ENCODE measurements at regions not wholly inside any gene's neighbourhood (a gene's known extent, or its start where the extent isn't known, plus 50 kb on each side); places are given as distances from the start of the nearest gene placed in this dataset.
A peak's percentile ranks its signal among the peaks of the same experiment; 100 is the strongest.

- no peak for DNase-seq (ENCODE audit: low spot score)
These were observed 320.9 kb downstream of the ZSWIM6 start for GRCh38 chr5:61652916-61653315.

GRCh38 chr5:61653807-61654580 lies 321.9 kb downstream of the ZSWIM6 start:
- no peak for DNase-seq (ENCODE audit: low spot score)

- no peak for DNase-seq (ENCODE audit: low spot score)
These were observed 322.8 kb downstream of the ZSWIM6 start for GRCh38 chr5:61654876-61655275.

- DNase-seq (ENCODE audit: low spot score): no peak
These were observed 325.0 kb downstream of the ZSWIM6 start for GRCh38 chr5:61657010-61657409.

- no peak for DNase-seq (ENCODE audit: low spot score)
These were observed 325.6 kb downstream of the ZSWIM6 start for GRCh38 chr5:61657686-61658085.

GRCh38 chr5:61658592-61659008 lies 326.5 kb downstream of the ZSWIM6 start:
- DNase-seq (ENCODE audit: low spot score): peak; percentile 46

- no peak for DNase-seq (ENCODE audit: low spot score)
These were observed 327.2 kb downstream of the ZSWIM6 start for GRCh38 chr5:61659221-61659696.

- no peak for DNase-seq (ENCODE audit: low spot score)
These were observed 330.6 kb downstream of the ZSWIM6 start for GRCh38 chr5:61662670-61663069.

- DNase-seq (ENCODE audit: low spot score): no peak
These were observed 334.1 kb downstream of the ZSWIM6 start for GRCh38 chr5:61666064-61666621.

- DNase-seq (ENCODE audit: low spot score): no peak
These were observed 335.6 kb downstream of the ZSWIM6 start for GRCh38 chr5:61667525-61668218.

GRCh38 chr5:61669531-61669930 lies 337.5 kb downstream of the ZSWIM6 start:
- no peak for DNase-seq (ENCODE audit: low spot score)

- no peak for DNase-seq (ENCODE audit: low spot score)
These were observed 338.9 kb downstream of the ZSWIM6 start for GRCh38 chr5:61670941-61671340.

- no peak for DNase-seq (ENCODE audit: low spot score)
These were observed 341.1 kb downstream of the ZSWIM6 start for GRCh38 chr5:61673007-61673735.

GRCh38 chr5:61674378-61674777 lies 342.3 kb downstream of the ZSWIM6 start:
- DNase-seq (ENCODE audit: low spot score): no peak

GRCh38 chr5:61675015-61675692 lies 343.1 kb downstream of the ZSWIM6 start:
- DNase-seq (ENCODE audit: low spot score): peak; percentile 25

- DNase-seq (ENCODE audit: low spot score): no peak
These were observed 345.2 kb downstream of the ZSWIM6 start for GRCh38 chr5:61677220-61677619.

GRCh38 chr5:61678966-61679365 lies 346.9 kb downstream of the ZSWIM6 start:
- DNase-seq (ENCODE audit: low spot score): no peak

- no peak for DNase-seq (ENCODE audit: low spot score)
These were observed 347.5 kb downstream of the ZSWIM6 start for GRCh38 chr5:61679562-61679961.

GRCh38 chr5:61680247-61680646 lies 348.2 kb downstream of the ZSWIM6 start:
- no peak for DNase-seq (ENCODE audit: low spot score)

- DNase-seq (ENCODE audit: low spot score): no peak
These were observed 351.1 kb downstream of the ZSWIM6 start for GRCh38 chr5:61683148-61683547.

- no peak for DNase-seq (ENCODE audit: low spot score)
These were observed 351.9 kb downstream of the ZSWIM6 start for GRCh38 chr5:61683926-61684325.
